ENCODE measurements at regions not wholly inside any gene's neighbourhood (a gene's known extent, or its start where the extent isn't known, plus 50 kb on each side); places are given as distances from the start of the nearest gene placed in this dataset.

GRCh38 chr4:66052426-66052825, 382.1 kb upstream of the EPHA5 start:
- no peak for DNase-seq (ENCODE audit: low read depth)
- H3K4me3 ChIP-seq (ENCODE audit: low read length), result no peak overlapping the region
- TF ChIP-seq CTCF (conservative IDR thresholded peaks at IDR 0.05; ENCODE audit: low read depth, low read length), result no peak

GRCh38 chr4:66048861-66049260, 378.6 kb upstream of the EPHA5 start:
- no peak overlapping the region for H3K4me3 ChIP-seq (ENCODE audit: low read length)
- no peak for DNase-seq (ENCODE audit: low read depth)
- TF ChIP-seq CTCF (conservative IDR thresholded peaks at IDR 0.05; ENCODE audit: low read depth, low read length), result no peak

GRCh38 chr4:66045913-66046312, 375.6 kb upstream of the EPHA5 start:
- H3K4me3 ChIP-seq (ENCODE audit: low read length), result no peak overlapping the region
- TF ChIP-seq CTCF (conservative IDR thresholded peaks at IDR 0.05; ENCODE audit: low read depth, low read length), result no peak
- DNase-seq (ENCODE audit: low read depth), result no peak

- H3K4me3 ChIP-seq (ENCODE audit: low read length), result no peak overlapping the region
- no peak for TF ChIP-seq CTCF (conservative IDR thresholded peaks at IDR 0.05; ENCODE audit: low read depth, low read length)
- DNase-seq (ENCODE audit: low read depth), result no peak
These were observed 365.4 kb upstream of the EPHA5 start for GRCh38 chr4:66035701-66036100.

GRCh38 chr4:66034671-66035070, 364.4 kb upstream of the EPHA5 start:
- no peak for DNase-seq (ENCODE audit: low read depth)
- no peak for TF ChIP-seq CTCF (conservative IDR thresholded peaks at IDR 0.05; ENCODE audit: low read depth, low read length)
- no peak overlapping the region for H3K4me3 ChIP-seq (ENCODE audit: low read length)

- DNase-seq (ENCODE audit: low read depth), result no peak
- no peak for TF ChIP-seq CTCF (conservative IDR thresholded peaks at IDR 0.05; ENCODE audit: low read depth, low read length)
- no peak overlapping the region for H3K4me3 ChIP-seq (ENCODE audit: low read length)
These were observed 364.0 kb upstream of the EPHA5 start for GRCh38 chr4:66034262-66034661.

- DNase-seq (ENCODE audit: low read depth), result no peak
- no peak overlapping the region for H3K4me3 ChIP-seq (ENCODE audit: low read length)
- no peak for TF ChIP-seq CTCF (conservative IDR thresholded peaks at IDR 0.05; ENCODE audit: low read depth, low read length)
These were observed 362.3 kb upstream of the EPHA5 start for GRCh38 chr4:66032571-66032970.

All from retinal pigment epithelial cell (primary cell).